ENCODE measurements at regions not wholly inside any gene's neighbourhood (a gene's known extent, or its start where the extent isn't known, plus 50 kb on each side); places are given as distances from the start of the nearest gene placed in this dataset.

DNA sequence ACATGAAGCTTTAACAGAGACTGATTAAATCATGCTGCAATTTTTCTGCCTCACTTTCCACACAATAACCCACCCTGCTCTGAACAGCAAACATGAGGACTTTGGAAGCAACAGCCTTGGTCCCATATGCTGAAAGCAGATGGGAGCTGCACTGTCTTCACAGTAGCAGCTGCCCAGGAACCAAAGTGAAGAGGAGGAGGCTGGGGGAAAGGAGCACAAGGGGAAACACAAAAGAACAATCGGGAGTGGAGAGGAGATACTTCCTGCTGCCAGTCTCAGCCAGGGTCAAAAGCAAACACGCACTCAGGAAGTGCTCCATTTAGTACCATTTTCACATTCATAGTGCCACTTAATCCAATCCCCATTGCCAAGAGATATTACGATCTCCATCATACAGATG lies 183.3 kb upstream of the PUM3 start (continued):
- TF ChIP-seq POU5F1 (IDR thresholded peaks at IDR 0.05; ENCODE audit: low read depth, low read length), result no peak

DNA sequence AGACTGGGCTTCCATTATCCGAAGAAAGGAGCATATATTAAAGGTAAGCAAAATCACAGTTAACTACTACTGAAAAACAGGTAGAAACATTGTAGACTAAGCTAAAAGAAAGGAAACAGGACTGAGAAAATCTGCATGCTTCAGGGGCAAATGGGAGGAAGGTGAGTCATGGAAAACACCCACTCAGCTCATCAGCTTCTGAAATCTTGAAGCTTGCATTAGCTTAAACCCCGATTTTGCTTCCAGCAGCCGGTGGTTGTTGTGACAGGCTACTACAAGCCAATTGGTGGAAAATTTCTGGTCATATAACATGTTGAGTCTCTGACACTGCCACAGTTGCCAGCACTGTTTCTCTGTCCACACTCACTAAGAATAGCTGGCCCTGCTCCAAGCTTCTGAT lies 179.6 kb upstream of the PUM3 start:
- no peaks in the 10 kb centered on the region for H3K4me1 ChIP-seq (replicated peaks in 1 of 4; ENCODE audit: control insufficient read depth in 3 of 4, insufficient read depth in 4 of 4, low read length in 3 of 4)
- H3K18ac ChIP-seq (ENCODE audit: extremely low read depth, low read length), result no peak overlapping the region
- no peak overlapping the region for H3K4me2 ChIP-seq (ENCODE audit: insufficient read depth in 1 of 2, low read depth in 2 of 2, low read length in 2 of 2)
- no peak overlapping the region for H2BK15ac ChIP-seq (ENCODE audit: low read length)
- H4K20me1 ChIP-seq (replicated peaks in 1 of 2; ENCODE audit: control insufficient read depth in 1 of 2, insufficient read depth in 2 of 2, low read length in 2 of 2), result no peaks in the 10 kb centered on the region
- no peaks in the 10 kb centered on the region for H3K9me3 ChIP-seq (ENCODE audit: insufficient read depth in 2 of 2, low read depth in 1 of 2, low read length in 1 of 2)
- no peaks in the 10 kb centered on the region for H3K79me1 ChIP-seq (ENCODE audit: low read depth, low read length)
- no peak overlapping the region for H3K56ac ChIP-seq (replicated peaks; ENCODE audit: insufficient read length, low read depth, low read length)
- no peak overlapping the region for H3K23ac ChIP-seq (ENCODE audit: insufficient read length)
- no peak overlapping the region for H2AFZ ChIP-seq (ENCODE audit: low read length)
- no peak overlapping the region for H4K8ac ChIP-seq (ENCODE audit: extremely low read depth, insufficient read depth, low read length)
- H3K36me3 ChIP-seq (ENCODE audit: control insufficient read depth in 2 of 4, insufficient read depth in 4 of 4, low read length in 3 of 4), result no peaks in the 10 kb centered on the region
- no peak overlapping the region for H4K5ac ChIP-seq (ENCODE audit: insufficient read length, low read depth, low read length)
- no peaks in the 10 kb centered on the region for H3K79me2 ChIP-seq (ENCODE audit: control insufficient read depth in 1 of 2, insufficient read depth in 2 of 2, low read length in 2 of 2)
- H3K27me3 ChIP-seq (replicated peaks in 1 of 4; ENCODE audit: control insufficient read depth in 3 of 4, extremely low read depth in 1 of 4, insufficient read depth in 3 of 4, low read length in 3 of 4), result no peaks in the 10 kb centered on the region
- H3K4me3 ChIP-seq (ENCODE audit: extremely low read depth in 1 of 4, insufficient read depth in 2 of 4, low read depth in 3 of 4, low read length in 4 of 4), result no peak overlapping the region
- H3K14ac ChIP-seq (ENCODE audit: insufficient read length), result no peak overlapping the region
- H2AK5ac ChIP-seq (ENCODE audit: low read depth, low read length), result no peak overlapping the region
- POLR2A ChIA-PET (ENCODE audit: partially characterized antibody), result no interaction called here
- TF ChIP-seq TAF7 (optimal IDR thresholded peaks at IDR 0.05; ENCODE audit: borderline replicate concordance, low read depth, low read length) (no peak), NRF1 (IDR thresholded peaks at IDR 0.05; ENCODE audit: low read depth, low read length) (no peak), SP1 (IDR thresholded peaks at IDR 0.05; ENCODE audit: low read depth, low read length) (no peak), NANOG (IDR thresholded peaks at IDR 0.05; ENCODE audit: insufficient read depth, low read depth, low read length, poor library complexity, severe bottlenecking) (no peak), CEBPB (IDR thresholded peaks at IDR 0.05; ENCODE audit: low read depth, low read length) (no peak), HDAC2 (IDR thresholded peaks at IDR 0.05; ENCODE audit: borderline replicate concordance in 1 of 2, low read depth in 2 of 2, low read length in 2 of 2) (no peak), RXRA (IDR thresholded peaks at IDR 0.05; ENCODE audit: insufficient read depth, low read depth, low read length) (no peak), RFX5 (IDR thresholded peaks at IDR 0.05; ENCODE audit: borderline replicate concordance, low read depth, low read length) (no peak)
- no peak overlapping the region for H3K4ac ChIP-seq (replicated peaks; ENCODE audit: insufficient read length, low read depth, low read length)
- H2BK12ac ChIP-seq (ENCODE audit: low read depth, low read length), result no peak overlapping the region
- WGBS, 2 experiments (ENCODE audit: extremely low coverage in 1 of 2, insufficient coverage in 1 of 2, insufficient read length in 1 of 2, insufficient replicate concordance in 2 of 2, low coverage in 1 of 2, low lambda C conversion rate in 2 of 2, missing lambda C conversion rate in 1 of 2), result 91% methylated on average over 3 of the region's 3 CpGs; no CpG with 5 or more reads in 1 of the 2 experiments
- DNase-seq (ENCODE audit: low read depth in 1 of 2, low spot score in 2 of 2), result no peak
- H3K27ac ChIP-seq (ENCODE audit: low read depth, low read length), result no peak overlapping the region
- H3K23me2 ChIP-seq (ENCODE audit: low read depth, low read length), result no peaks in the 10 kb centered on the region
- no peak overlapping the region for H2BK120ac ChIP-seq (replicated peaks; ENCODE audit: low read depth, low read length)
- H4K91ac ChIP-seq (replicated peaks; ENCODE audit: insufficient read length, low read length), result no peak overlapping the region
- CTCF ChIA-PET (ENCODE audit: partially characterized antibody), result interaction anchor here (0.7 to 1.1 kb wide), 4 partner anchors 10 to 166 kb away, joined by 4 to 5 read pairs (median 4); no protein-coding TSS in a partner anchor
- FAIRE-seq, result no peak
- no peak overlapping the region for H3K9ac ChIP-seq (replicated peaks in 1 of 4; ENCODE audit: extremely low read depth in 1 of 4, low read depth in 3 of 4, low read length in 3 of 4)
- H2BK5ac ChIP-seq (ENCODE audit: low read depth, low read length), result no peak overlapping the region
- H2BK20ac ChIP-seq (ENCODE audit: low read length), result no peak overlapping the region
